Liver (tissue), 8 donors: ENCODE measurements at regions not wholly inside any gene's neighbourhood (a gene's known extent, or its start where the extent isn't known, plus 50 kb on each side); places are given as distances from the start of the nearest gene placed in this dataset.

Source experiments
- DNase-seq: peaks from one replicate; pipeline ENCODE4 v3.0.0-alpha.2; 2017; ENCODE audit warnings: low spot score
- H3K27ac ChIP-seq, 2 donors: one replicate each; pipeline ENCODE4 v1.7.0; 2013; ENCODE audit warnings: inconsistent platforms in 2 of 2, low read length in 2 of 2, control low read depth in 1 of 2, low read depth in 1 of 2, mild to moderate bottlenecking in 1 of 2
- H3K27me3 ChIP-seq, 4 donors: one replicate each; pipeline versions ENCODE4 v1.6.1 to v1.7.0; 2013; ENCODE audit warnings: low read length in 3 of 4, inconsistent platforms in 1 of 4, mild to moderate bottlenecking in 1 of 4, moderate library complexity in 1 of 4; ENCODE audit not compliant: control insufficient read depth in 4 of 4, insufficient read depth in 4 of 4
- H3K36me3 ChIP-seq, 4 donors: one replicate each; pipeline versions ENCODE4 v1.6.1 to v1.7.0; 2013; ENCODE audit warnings: low read length in 3 of 4, mild to moderate bottlenecking in 3 of 4, low read depth in 1 of 4, moderate library complexity in 1 of 4; ENCODE audit not compliant: control insufficient read depth in 4 of 4, insufficient read depth in 3 of 4
- H3K4me1 ChIP-seq, 4 donors: one replicate each; pipeline versions ENCODE4 v1.6.1 to v1.7.0; 2013; ENCODE audit warnings: low read length in 3 of 4, mild to moderate bottlenecking in 3 of 4, moderate library complexity in 1 of 4; ENCODE audit not compliant: control insufficient read depth in 4 of 4, insufficient read depth in 4 of 4
- H3K4me3 ChIP-seq, 3 donors: one replicate each; pipeline versions ENCODE4 v1.6.1 to v1.7.0; 2013; ENCODE audit warnings: low read length in 3 of 3, control low read depth in 1 of 3, low read depth in 1 of 3, mild to moderate bottlenecking in 1 of 3
- H3K9ac ChIP-seq, 2 donors: one replicate each; pipeline ENCODE4 v1.7.0; 2013; ENCODE audit warnings: low read length in 2 of 2, mild to moderate bottlenecking in 2 of 2, moderate library complexity in 2 of 2, control low read depth in 1 of 2, low read depth in 1 of 2
- H3K9me3 ChIP-seq, 4 donors: one replicate each; pipeline versions ENCODE4 v1.6.1 to v1.7.0; 2013; ENCODE audit warnings: low read length in 3 of 4; ENCODE audit not compliant: control insufficient read depth in 4 of 4
- CTCF ChIP-seq: fragments of 150-350 bp; IDR thresholded peaks from 2 replicates; pipeline ENCODE4 v1.5.1; 2017; ENCODE audit warnings: improper control_type of control experiment, low read depth, low read length; ENCODE audit not compliant: missing input control
- EGR1 ChIP-seq, 2 donors: IDR thresholded peaks; 2 replicates each; pipeline ENCODE4 v1.6.1; 2016 to 2018; ENCODE audit warnings: antibody characterized with exemption in 2 of 2, low read depth in 2 of 2
- FOXA1 ChIP-seq: IDR thresholded peaks from 2 replicates; pipeline ENCODE4 v1.6.1; 2016; ENCODE audit warnings: antibody characterized with exemption
- FOXA2 ChIP-seq: IDR thresholded peaks from 2 replicates; pipeline ENCODE4 v1.6.1; 2016; ENCODE audit warnings: antibody characterized with exemption
- GABPA ChIP-seq, 2 donors: IDR thresholded peaks in 1 of 2; conservative IDR thresholded peaks in 1 of 2; 2 replicates each; pipeline ENCODE4 v1.6.1; 2016; ENCODE audit warnings: antibody characterized with exemption in 2 of 2, mild to moderate bottlenecking in 1 of 2, moderate library complexity in 1 of 2
- HNF4A ChIP-seq, 2 donors: conservative IDR thresholded peaks; 2 replicates each; pipeline ENCODE4 v1.6.1; 2016; ENCODE audit warnings: antibody characterized with exemption in 2 of 2, mild to moderate bottlenecking in 2 of 2
- HNF4G ChIP-seq: IDR thresholded peaks from 2 replicates; pipeline ENCODE4 v1.6.1; 2016; ENCODE audit warnings: antibody characterized with exemption
- JUND ChIP-seq, 2 donors: IDR thresholded peaks; 2 replicates each; pipeline ENCODE4 v1.6.1; 2016; ENCODE audit warnings: antibody characterized with exemption in 2 of 2
- MAX ChIP-seq: IDR thresholded peaks from 2 replicates; pipeline ENCODE4 v1.6.1; 2016; ENCODE audit warnings: antibody characterized with exemption
- NR2F2 ChIP-seq: IDR thresholded peaks from 2 replicates; pipeline ENCODE4 v1.6.1; 2016; ENCODE audit warnings: antibody characterized with exemption
- RAD21 ChIP-seq, 2 donors: IDR thresholded peaks; 2 replicates each; pipeline ENCODE4 v1.6.1; 2016; ENCODE audit warnings: antibody characterized with exemption in 2 of 2, mild to moderate bottlenecking in 2 of 2
- REST ChIP-seq: IDR thresholded peaks from 2 replicates; pipeline ENCODE4 v1.6.1; 2016; ENCODE audit warnings: antibody characterized with exemption, mild to moderate bottlenecking
- RXRA ChIP-seq, 2 donors: IDR thresholded peaks; 2 replicates each; pipeline ENCODE4 v1.6.1; 2017 to 2018; ENCODE audit warnings: antibody characterized with exemption in 2 of 2, mild to moderate bottlenecking in 1 of 2
- SP1 ChIP-seq: IDR thresholded peaks from 2 replicates; pipeline ENCODE4 v1.6.1; 2018; ENCODE audit warnings: antibody characterized with exemption, mild to moderate bottlenecking
- YY1 ChIP-seq: IDR thresholded peaks from 2 replicates; pipeline ENCODE4 v1.6.1; 2016; ENCODE audit warnings: antibody characterized with exemption, mild to moderate bottlenecking
- WGBS: extraction: QIAGEN DNeasy Blood & Tissue Kit; methylation state at CpG from one replicate; pipeline ENCODE4 v1.1.7; 2013; 5-methylcytosine and 5-hydroxymethylcytosine counted together
- TF ChIP-seq, protein P1 (sequence below): IDR thresholded peaks from 2 replicates; pipeline ENCODE4 v1.6.1; 2016; ENCODE audit warnings: antibody characterized with exemption
- TF ChIP-seq, protein P2 (sequence below): IDR thresholded peaks from 2 replicates; pipeline ENCODE4 v1.6.1; 2016; ENCODE audit warnings: antibody characterized with exemption
- donor health status: healthy.
- donor health status: healthy.
- donor health status: healthy.
- donor health status: healthy.
- donor health status: healthy.

GRCh38 chr7:52925332-52925731 is 110.1 kb upstream of the POM121L12 start:
- WGBS = 84% methylated on average over 5 of the region's 5 CpGs
- no peaks in the 10 kb centered on the region for H3K9me3 ChIP-seq

GRCh38 chr7:52920977-52921376 is 114.5 kb upstream of the POM121L12 start:
- no peak overlapping the region for H3K9ac ChIP-seq
- no peak overlapping the region for H3K4me3 ChIP-seq
- 17% methylated on average over 3 of the region's 3 CpGs for WGBS

More at GRCh38 chr7:52925332-52925731, 110.1 kb upstream of the POM121L12 start:
- DNase-seq = no peak
- no peak overlapping the region for H3K9ac ChIP-seq
- H3K4me3 ChIP-seq = no peak overlapping the region
- no peaks in the 10 kb centered on the region for H3K27me3 ChIP-seq
- TF ChIP-seq HNF4A (conservative IDR thresholded peaks at IDR 0.05) (no peak), FOXA2 (no peak), MAX (no peak), NR2F2 (no peak), EGR1 (IDR thresholded peaks at IDR 0.05; ENCODE audit: low read depth in 2 of 2) (no peak)
- TF ChIP-seq, protein P1, sequence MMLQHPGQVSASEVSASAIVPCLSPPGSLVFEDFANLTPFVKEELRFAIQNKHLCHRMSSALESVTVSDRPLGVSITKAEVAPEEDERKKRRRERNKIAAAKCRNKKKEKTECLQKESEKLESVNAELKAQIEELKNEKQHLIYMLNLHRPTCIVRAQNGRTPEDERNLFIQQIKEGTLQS = no peak
- no peaks in the 10 kb centered on the region for H3K4me1 ChIP-seq
- no peak overlapping the region for H3K27ac ChIP-seq
- no peaks in the 10 kb centered on the region for H3K36me3 ChIP-seq

More at GRCh38 chr7:52920977-52921376, 114.5 kb upstream of the POM121L12 start:
- DNase-seq = no peak
- H3K4me1 ChIP-seq = no peaks in the 10 kb centered on the region
- H3K27me3 ChIP-seq = no peaks in the 10 kb centered on the region
- no peak overlapping the region for H3K27ac ChIP-seq
- no peaks in the 10 kb centered on the region for H3K9me3 ChIP-seq
- TF ChIP-seq RAD21 (IDR thresholded peaks at IDR 0.05) (no peak), HNF4G (no peak), YY1 (no peak), EGR1 (IDR thresholded peaks at IDR 0.05; ENCODE audit: low read depth in 2 of 2) (no peak), REST (no peak), NR2F2 (no peak), MAX (no peak), RXRA (IDR thresholded peaks at IDR 0.05) (no peak), FOXA1 (no peak), GABPA (IDR thresholded peaks at IDR 0.05 in 1 of 2, conservative IDR thresholded peaks at IDR 0.05 in 1 of 2) (no peak), SP1 (no peak), CTCF (no peak), HNF4A (conservative IDR thresholded peaks at IDR 0.05) (no peak), FOXA2 (no peak), JUND (IDR thresholded peaks at IDR 0.05) (no peak)
- TF ChIP-seq, protein P2, sequence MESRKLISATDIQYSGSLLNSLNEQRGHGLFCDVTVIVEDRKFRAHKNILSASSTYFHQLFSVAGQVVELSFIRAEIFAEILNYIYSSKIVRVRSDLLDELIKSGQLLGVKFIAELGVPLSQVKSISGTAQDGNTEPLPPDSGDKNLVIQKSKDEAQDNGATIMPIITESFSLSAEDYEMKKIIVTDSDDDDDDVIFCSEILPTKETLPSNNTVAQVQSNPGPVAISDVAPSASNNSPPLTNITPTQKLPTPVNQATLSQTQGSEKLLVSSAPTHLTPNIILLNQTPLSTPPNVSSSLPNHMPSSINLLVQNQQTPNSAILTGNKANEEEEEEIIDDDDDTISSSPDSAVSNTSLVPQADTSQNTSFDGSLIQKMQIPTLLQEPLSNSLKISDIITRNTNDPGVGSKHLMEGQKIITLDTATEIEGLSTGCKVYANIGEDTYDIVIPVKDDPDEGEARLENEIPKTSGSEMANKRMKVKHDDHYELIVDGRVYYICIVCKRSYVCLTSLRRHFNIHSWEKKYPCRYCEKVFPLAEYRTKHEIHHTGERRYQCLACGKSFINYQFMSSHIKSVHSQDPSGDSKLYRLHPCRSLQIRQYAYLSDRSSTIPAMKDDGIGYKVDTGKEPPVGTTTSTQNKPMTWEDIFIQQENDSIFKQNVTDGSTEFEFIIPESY = no peak
- TF ChIP-seq, protein P1 = no peak
- no peaks in the 10 kb centered on the region for H3K36me3 ChIP-seq
